SK-N-SH (cell line): ENCODE measurements at regions not wholly inside any gene's neighbourhood (a gene's known extent, or its start where the extent isn't known, plus 50 kb on each side); places are given as distances from the start of the nearest gene placed in this dataset.
"Not testable (repeated sequence)": the region's sequence is repeated elsewhere in the genome, so short reads cannot be mapped to it uniquely, and the experiment has no call there.

Experiments
- CTCF ChIA-PET: fragments of 300-600, 350-600 bp; formaldehyde crosslinking; extraction: SDS; loops from one replicate; lab custom pipeline; 2021; lab: Yijun Ruan, JAX
- POLR2A ChIA-PET: fragments of 350-600 bp; sonication (Branson Sonifier 250); formaldehyde crosslinking; extraction: SDS; loops from one replicate; lab custom pipeline; 2020; ENCODE audit warnings: antibody characterized with exemption, inconsistent platforms; lab: Yijun Ruan, JAX
- DNase-seq: peaks from one replicate; pipeline ENCODE4 v3.0.0; 2012
- H2AFZ ChIP-seq: fragments of 200-600 bp; sonication (generic); 2 replicates; pipeline ENCODE4 v1.8.1; 2016; ENCODE audit warnings: antibody characterized with exemption, mild to moderate bottlenecking, low read depth
- H3F3A ChIP-seq: fragments of 200-600 bp; sonication (generic); replicated peaks from 2 replicates; pipeline ENCODE3; 2016; ENCODE audit warnings: antibody characterized with exemption, mild to moderate bottlenecking; ENCODE audit not compliant: insufficient read depth
- H3K27ac ChIP-seq, 2 experiments: fragments of 200-500 bp in 1 of 2; fragments of 200-600 bp in 1 of 2; sonication (Bioruptor generic) in 1 of 2; sonication (generic), shearing (Covaris generic) in 1 of 2; 2 replicates each; pipeline versions ENCODE4 v1.5.1 to v1.6.1; 2014 to 2016; ENCODE audit warnings: low read depth in 2 of 2, inconsistent platforms in 1 of 2, low read length in 1 of 2, mild to moderate bottlenecking in 1 of 2, mixed read lengths in 1 of 2
- H3K27me3 ChIP-seq: fragments of 200-600 bp; sonication (generic), shearing (Covaris generic); 2 replicates; pipeline ENCODE4 v1.6.1; 2016; ENCODE audit warnings: mixed run types; ENCODE audit not compliant: insufficient read depth
- H3K36me3 ChIP-seq, 2 experiments: fragments of 200-500 bp in 1 of 2; fragments of 200-600 bp in 1 of 2; sonication (Bioruptor generic) in 1 of 2; sonication (generic) in 1 of 2; replicated peaks in 1 of 2; 2 replicates each; pipeline versions ENCODE3 to v1.5.1; 2014 to 2016; ENCODE audit warnings: low read length in 1 of 2, mild to moderate bottlenecking in 1 of 2; ENCODE audit not compliant: insufficient read depth in 2 of 2, control insufficient read depth in 1 of 2
- H3K4me1 ChIP-seq, 2 experiments: fragments of 200-500 bp in 1 of 2; fragments of 200-600 bp in 1 of 2; sonication (Bioruptor generic) in 1 of 2; sonication (generic), shearing (Covaris generic) in 1 of 2; 2 replicates each; pipeline versions ENCODE4 v1.5.1 to v1.6.1; 2014 to 2016; ENCODE audit warnings: low read depth in 1 of 2, low read length in 1 of 2, mixed run types in 1 of 2; ENCODE audit not compliant: insufficient read depth in 2 of 2, control insufficient read depth in 1 of 2
- H3K4me2 ChIP-seq: fragments of 200-600 bp; sonication (generic), shearing (Covaris generic); 2 replicates; pipeline ENCODE4 v1.6.1; 2017; ENCODE audit warnings: mixed run types
- H3K4me3 ChIP-seq, 2 experiments: fragments of 200-500 bp in 1 of 2; fragments of 200-600 bp in 1 of 2; sonication (Bioruptor generic) in 1 of 2; sonication (generic), shearing (Covaris generic) in 1 of 2; 2 replicates each; pipeline versions ENCODE4 v1.5.1 to v1.8.1; 2014 to 2016; ENCODE audit warnings: low read depth in 2 of 2, inconsistent platforms in 1 of 2, low read length in 1 of 2, mild to moderate bottlenecking in 1 of 2, mixed read lengths in 1 of 2, moderate library complexity in 1 of 2
- H3K79me2 ChIP-seq: fragments of 200-600 bp; sonication (generic); 2 replicates; pipeline ENCODE4 v1.8.1; 2017; ENCODE audit warnings: mild to moderate bottlenecking; ENCODE audit not compliant: insufficient read depth
- H3K9ac ChIP-seq: fragments of 200-600 bp; sonication (generic); 2 replicates; pipeline ENCODE4 v1.6.1; 2017; ENCODE audit warnings: mixed run types
- H3K9me2 ChIP-seq: fragments of 200-600 bp; sonication (generic); 2 replicates; pipeline ENCODE4 v1.6.1; 2017; ENCODE audit warnings: mixed run types
- H3K9me3 ChIP-seq: fragments of 200-600 bp; sonication (generic); 2 replicates; pipeline ENCODE4 v1.6.1; 2017; ENCODE audit warnings: mixed run types, mild to moderate bottlenecking, moderate library complexity
- H4K20me1 ChIP-seq: fragments of 200-600 bp; sonication (generic); 2 replicates; pipeline ENCODE4 v1.6.1; 2017; ENCODE audit warnings: mild to moderate bottlenecking, mixed run types; ENCODE audit not compliant: insufficient read depth
- CHD2 ChIP-seq: fragments of 150-350 bp; IDR thresholded peaks from 2 replicates; pipeline ENCODE4 v1.6.1; 2018; ENCODE audit warnings: low read length; ENCODE audit not compliant: partially characterized antibody
- EP300 ChIP-seq, 2 experiments: IDR thresholded peaks; 2 replicates each; pipeline versions ENCODE4 v1.4.0 to v1.6.1; 2012; ENCODE audit warnings: borderline replicate concordance in 1 of 2, low read depth in 1 of 2, low read length in 1 of 2
- FOXM1 ChIP-seq: IDR thresholded peaks from 2 replicates; pipeline ENCODE4 v1.4.0; 2012; ENCODE audit warnings: low read depth, mild to moderate bottlenecking
- GATA2 ChIP-seq: sonication (generic); formaldehyde crosslinking; IDR thresholded peaks from 2 replicates; pipeline ENCODE4 v1.5.0; 2020; ENCODE audit warnings: mild to moderate bottlenecking, missing genetic modification reagents
- MEF2A ChIP-seq: IDR thresholded peaks from 2 replicates; pipeline ENCODE4 v1.4.0; 2012; ENCODE audit warnings: low read depth, borderline replicate concordance
- MXI1 ChIP-seq: IDR thresholded peaks from 2 replicates; pipeline ENCODE4 v1.6.1; 2012; ENCODE audit warnings: mild to moderate bottlenecking, low read depth, low read length, improper control_type of control experiment
- NFIC ChIP-seq: IDR thresholded peaks from 2 replicates; pipeline ENCODE4 v1.4.0; 2012; ENCODE audit warnings: borderline replicate concordance
- POLR2AphosphoS5 ChIP-seq: IDR thresholded peaks from 2 replicates; pipeline ENCODE4 v1.6.1; 2012; ENCODE audit warnings: low read depth, low read length
- RFX5 ChIP-seq: IDR thresholded peaks from 2 replicates; pipeline ENCODE4 v1.6.1; 2012; ENCODE audit warnings: mild to moderate bottlenecking, improper control_type of control experiment, low read length
- SIN3A ChIP-seq: IDR thresholded peaks from 2 replicates; pipeline ENCODE4 v1.6.1; 2012; ENCODE audit warnings: low read depth, mild to moderate bottlenecking, low read length, moderate library complexity, borderline replicate concordance
- SMC3 ChIP-seq: IDR thresholded peaks from 2 replicates; pipeline ENCODE4 v1.6.1; 2012; ENCODE audit warnings: low read depth, low read length, improper control_type of control experiment
- TAF1 ChIP-seq: IDR thresholded peaks from 2 replicates; pipeline ENCODE4 v1.6.1; 2012; ENCODE audit warnings: low read depth, mild to moderate bottlenecking, low read length, moderate library complexity, borderline replicate concordance
- TCF12 ChIP-seq: IDR thresholded peaks from 2 replicates; pipeline ENCODE4 v1.4.0; 2012
- ZBTB33 ChIP-seq: IDR thresholded peaks from 2 replicates; pipeline ENCODE4 v1.4.0; 2012; ENCODE audit warnings: low read depth, borderline replicate concordance
- WGBS: methylation state at CpG from one replicate; pipeline ENCODE4 v1.1.6; 2017; ENCODE audit warnings: low lambda C conversion rate; 5-methylcytosine and 5-hydroxymethylcytosine counted together
- TF ChIP-seq, protein P1 (sequence below): IDR thresholded peaks from 2 replicates; pipeline ENCODE4 v1.4.0; 2012; ENCODE audit warnings: low read depth
- TF ChIP-seq, protein P2 (sequence below): IDR thresholded peaks from 2 replicates; pipeline ENCODE4; 2012
- TF ChIP-seq, protein P3 (sequence below): fragments of 150-350 bp; IDR thresholded peaks from 2 replicates; pipeline ENCODE4 v1.6.1; 2016; ENCODE audit warnings: mild to moderate bottlenecking, low read depth, low read length

- no peak for TF ChIP-seq TAF1
- TF ChIP-seq FOXM1, result no peak
- no peak for TF ChIP-seq MXI1
- no peak for TF ChIP-seq ZBTB33
- TF ChIP-seq, protein P1, sequence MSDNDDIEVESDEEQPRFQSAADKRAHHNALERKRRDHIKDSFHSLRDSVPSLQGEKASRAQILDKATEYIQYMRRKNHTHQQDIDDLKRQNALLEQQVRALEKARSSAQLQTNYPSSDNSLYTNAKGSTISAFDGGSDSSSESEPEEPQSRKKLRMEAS, result no peak
- no peak for TF ChIP-seq GATA2 (CRISPR knock-in tag)
- TF ChIP-seq, protein P2, sequence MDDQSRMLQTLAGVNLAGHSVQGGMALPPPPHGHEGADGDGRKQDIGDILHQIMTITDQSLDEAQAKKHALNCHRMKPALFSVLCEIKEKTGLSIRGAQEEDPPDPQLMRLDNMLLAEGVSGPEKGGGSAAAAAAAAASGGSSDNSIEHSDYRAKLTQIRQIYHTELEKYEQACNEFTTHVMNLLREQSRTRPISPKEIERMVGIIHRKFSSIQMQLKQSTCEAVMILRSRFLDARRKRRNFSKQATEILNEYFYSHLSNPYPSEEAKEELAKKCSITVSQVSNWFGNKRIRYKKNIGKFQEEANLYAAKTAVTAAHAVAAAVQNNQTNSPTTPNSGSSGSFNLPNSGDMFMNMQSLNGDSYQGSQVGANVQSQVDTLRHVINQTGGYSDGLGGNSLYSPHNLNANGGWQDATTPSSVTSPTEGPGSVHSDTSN, result no peak
- no peak for TF ChIP-seq NFIC
- no peak for TF ChIP-seq MEF2A
- no peak for TF ChIP-seq POLR2AphosphoS5
- TF ChIP-seq, all 33 proteins: peak for 0
Measured at GRCh38 chr7:145105561-145105960, 269.7 kb upstream of the TPK1 start (continued).

GRCh38 chr7:145104400-145104799, 268.5 kb upstream of the TPK1 start:
- H3K27ac ChIP-seq, result no peak overlapping the region
- H3K4me2 ChIP-seq, result no peak overlapping the region
- H3K79me2 ChIP-seq, result no peaks in the 10 kb centered on the region
- H3K27me3 ChIP-seq, result no peaks in the 10 kb centered on the region
- WGBS, result 2% methylated on average over 1 of the region's 1 CpG
- no peaks in the 10 kb centered on the region for H3F3A ChIP-seq
- POLR2A ChIA-PET, result no interaction called here
- no peaks in the 10 kb centered on the region for H4K20me1 ChIP-seq
- H3K4me3 ChIP-seq, result no peak overlapping the region
- H3K9me2 ChIP-seq, result no peaks in the 10 kb centered on the region
- TF ChIP-seq SMC3 (no peak), CHD2 (no peak), RFX5 (no peak), EP300 (IDR thresholded peaks at IDR 0.05; ENCODE audit: borderline replicate concordance in 1 of 2, low read depth in 1 of 2, low read length in 1 of 2) (no peak), TCF12 (no peak), MEF2A (no peak), MXI1 (no peak), SIN3A (no peak)
- TF ChIP-seq, protein P1, result no peak
- TF ChIP-seq, protein P3, sequence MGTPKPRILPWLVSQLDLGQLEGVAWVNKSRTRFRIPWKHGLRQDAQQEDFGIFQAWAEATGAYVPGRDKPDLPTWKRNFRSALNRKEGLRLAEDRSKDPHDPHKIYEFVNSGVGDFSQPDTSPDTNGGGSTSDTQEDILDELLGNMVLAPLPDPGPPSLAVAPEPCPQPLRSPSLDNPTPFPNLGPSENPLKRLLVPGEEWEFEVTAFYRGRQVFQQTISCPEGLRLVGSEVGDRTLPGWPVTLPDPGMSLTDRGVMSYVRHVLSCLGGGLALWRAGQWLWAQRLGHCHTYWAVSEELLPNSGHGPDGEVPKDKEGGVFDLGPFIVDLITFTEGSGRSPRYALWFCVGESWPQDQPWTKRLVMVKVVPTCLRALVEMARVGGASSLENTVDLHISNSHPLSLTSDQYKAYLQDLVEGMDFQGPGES, result no peak
- no peaks in the 10 kb centered on the region for H3K36me3 ChIP-seq
- DNase-seq, result no peak
- no peaks in the 10 kb centered on the region for H3K4me1 ChIP-seq
- CTCF ChIA-PET, result interaction anchor here (0.7 kb wide), 1 partner anchor 954 kb away, joined by 3 read pairs; no protein-coding TSS in a partner anchor
- no peak overlapping the region for H3K9ac ChIP-seq
- no peaks in the 10 kb centered on the region; the same call in 1 of the 2 replicates for H3K9me3 ChIP-seq
- H2AFZ ChIP-seq, result no peak overlapping the region

DNA sequence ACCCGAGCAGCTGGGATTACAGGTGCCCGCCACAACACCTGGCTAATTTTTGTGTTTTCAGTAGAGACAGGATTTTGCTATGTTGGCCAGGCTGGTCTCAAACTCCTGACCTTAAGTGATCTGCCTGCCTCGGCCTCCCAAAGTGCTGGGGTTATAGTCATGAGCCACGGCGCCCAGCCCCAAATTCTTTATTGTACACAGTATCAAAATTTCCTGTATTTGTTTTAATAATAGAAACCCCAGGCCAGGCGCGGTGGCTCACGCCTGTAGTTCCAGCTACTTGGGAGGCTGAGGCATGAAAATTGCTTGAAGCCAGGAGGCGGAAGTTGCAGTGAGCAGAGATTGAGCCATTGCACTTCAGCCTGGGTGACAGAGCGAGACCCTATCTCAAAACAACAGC, 266.3 kb upstream of the TPK1 start:
- H3F3A ChIP-seq, H3K9ac ChIP-seq, H3K36me3 ChIP-seq, H3K9me2 ChIP-seq, H2AFZ ChIP-seq, DNase-seq, H3K79me2 ChIP-seq, H3K27ac ChIP-seq, H3K4me2 ChIP-seq, H4K20me1 ChIP-seq, H3K4me3 ChIP-seq, H3K27me3 ChIP-seq, POLR2A ChIA-PET, H3K4me1 ChIP-seq, H3K9me3 ChIP-seq: not testable (repeated sequence)
- CTCF ChIA-PET, result interaction anchor here (1.6 kb wide), 1 partner anchor 39 kb away, joined by 5 read pairs; no protein-coding TSS in a partner anchor
- WGBS, result 34% methylated on average over 10 of the region's 10 CpGs
